Left lobe of liver (tissue), 2 donors: ENCODE measurements at regions not wholly inside any gene's neighbourhood (a gene's known extent, or its start where the extent isn't known, plus 50 kb on each side); places are given as distances from the start of the nearest gene placed in this dataset.
"Not testable (repeated sequence)": the region's sequence is repeated elsewhere in the genome, so short reads cannot be mapped to it uniquely, and the experiment has no call there.

ENCODE experiments used
- ATAC-seq: fragments of 200-7000 bp; cut with Tn5 transposase; one replicate; pipeline ENCODE4 v1.9.1; 2020; ENCODE audit warnings: mild to moderate bottlenecking, moderate library complexity
- DNase-seq: peaks from one replicate; pipeline ENCODE4 v3.0.0-alpha.2; 2020; ENCODE audit warnings: low spot score
- donor health status: DM: no; HTN: no; CAD: no; lungs with moderate emphysema.
- donor health status: DM: no; HTN: yes; CAD: no.

DNA sequence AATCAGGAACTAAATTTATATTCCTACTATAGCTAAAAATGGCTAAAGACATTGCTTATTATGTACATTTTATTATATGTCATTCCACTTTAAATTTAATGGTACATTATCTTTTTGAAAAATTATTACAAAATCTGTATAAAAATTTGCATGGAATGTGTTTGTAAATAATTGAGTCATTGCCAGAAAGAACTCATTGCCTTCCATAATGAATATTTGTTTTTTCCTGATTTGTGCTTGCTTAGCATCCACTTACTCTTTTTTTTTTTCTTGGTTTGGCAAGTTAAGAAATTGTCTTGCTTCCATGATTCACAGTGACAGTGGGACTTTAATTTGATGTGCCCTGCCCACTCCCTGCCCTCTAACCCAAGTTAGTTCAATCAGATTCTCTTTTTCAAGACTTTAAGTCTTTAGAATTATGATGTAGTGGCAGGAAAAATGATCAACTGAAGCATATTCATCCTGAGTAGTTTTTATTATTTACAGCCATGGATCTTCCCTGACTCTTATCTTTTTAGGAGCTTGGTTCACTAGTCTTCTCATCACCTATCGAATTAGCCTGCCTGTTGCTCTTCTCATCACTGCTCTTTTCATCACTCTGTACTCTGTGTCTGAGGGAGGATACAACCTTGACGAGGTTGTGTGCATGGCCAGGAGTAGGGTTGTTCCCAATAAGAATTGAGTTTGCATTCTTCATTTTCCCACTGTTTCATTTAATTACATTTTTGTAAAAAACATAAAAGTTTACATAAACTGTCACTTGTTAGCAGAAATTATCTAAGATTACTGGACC is 442.0 kb downstream of the BTG1 start:
- DNase-seq, result no peak
- no peak for ATAC-seq

DNA sequence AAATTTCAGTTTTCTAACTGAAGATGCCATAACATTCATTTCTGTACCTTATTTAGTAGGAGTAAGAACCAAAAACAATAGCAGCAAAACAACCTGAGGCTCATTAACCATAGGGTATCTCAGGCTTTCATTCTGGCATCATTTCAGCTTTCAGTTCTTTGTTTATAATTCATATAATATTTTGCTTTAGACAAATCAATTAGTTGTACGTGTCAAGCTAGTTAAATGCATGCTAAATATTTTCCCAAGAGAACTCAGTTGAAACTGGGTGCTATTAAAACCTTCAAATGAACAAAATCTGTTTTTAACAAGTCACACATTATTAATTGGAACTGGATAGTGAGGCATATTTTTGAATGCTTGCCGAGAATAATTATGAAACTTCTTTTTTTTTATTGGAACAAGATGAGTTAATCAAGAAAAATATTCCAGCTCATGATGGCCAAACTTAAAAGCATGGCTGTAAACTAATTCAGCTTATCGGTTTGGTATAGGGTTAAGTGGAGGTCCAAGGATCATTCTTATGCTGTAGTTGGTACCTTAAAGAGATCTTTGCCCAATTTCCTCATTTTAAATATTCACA is 442.7 kb downstream of the BTG1 start:
- DNase-seq (no peak), ATAC-seq (no peak)

DNA sequence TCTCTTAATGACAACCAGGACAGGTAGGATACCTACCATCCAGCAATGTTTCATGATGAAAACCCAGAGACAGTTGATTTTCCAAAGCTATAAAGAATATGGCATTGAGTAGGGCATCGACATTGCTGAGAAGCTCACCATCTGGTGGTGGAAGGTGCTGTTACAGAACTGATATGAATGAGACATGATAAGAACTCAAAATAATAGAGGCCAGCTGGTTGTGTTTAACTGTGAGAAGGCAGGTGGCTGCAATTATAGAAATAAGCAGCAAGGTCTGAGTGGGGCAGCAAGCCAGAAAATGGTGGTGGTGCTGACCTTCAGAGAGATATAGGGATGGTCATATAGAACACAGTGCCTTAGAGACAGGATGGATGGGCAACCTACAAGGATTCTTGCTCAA is 449.7 kb downstream of the BTG1 start:
- ATAC-seq (no peak), DNase-seq (no peak)

DNA sequence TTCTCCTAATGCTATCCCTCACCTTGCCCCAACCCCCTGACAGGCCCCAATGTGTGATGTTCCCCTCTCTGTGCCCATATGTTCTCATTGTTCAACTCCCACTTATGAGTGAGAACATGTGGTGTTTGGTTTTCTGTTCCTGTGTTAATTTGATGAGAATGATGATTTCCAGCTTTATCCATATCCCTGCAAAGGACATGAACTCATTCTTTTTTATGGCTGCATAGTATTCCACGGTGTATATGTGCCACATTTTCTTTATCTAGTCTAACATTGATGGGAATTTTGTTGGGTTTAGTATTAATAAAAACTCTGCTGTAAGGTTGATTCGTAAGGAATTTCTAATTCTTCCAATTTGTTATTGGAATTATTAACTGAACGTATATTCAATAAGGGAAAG is 450.2 kb downstream of the BTG1 start:
- DNase-seq, ATAC-seq: not testable (repeated sequence)

DNA sequence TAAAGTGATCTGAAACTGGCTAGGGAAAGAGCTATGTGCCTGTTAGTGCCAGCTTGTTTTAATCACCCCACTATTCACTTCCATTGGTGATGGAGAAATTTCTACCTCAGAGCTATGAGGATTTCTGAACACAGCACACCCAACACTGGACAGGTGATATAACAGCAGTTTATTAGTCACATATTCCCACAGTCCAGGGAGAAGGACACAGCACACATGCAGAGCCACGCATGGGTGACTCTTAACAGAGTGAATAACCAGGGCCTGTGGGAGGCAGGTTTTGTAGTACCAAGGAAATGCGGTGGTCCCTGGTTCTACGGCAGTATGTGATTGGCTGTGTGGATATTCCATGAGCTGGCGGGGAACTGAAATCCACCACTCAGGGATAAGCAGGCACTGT is 455.1 kb downstream of the BTG1 start:
- no peak for DNase-seq
- no peak for ATAC-seq

DNA sequence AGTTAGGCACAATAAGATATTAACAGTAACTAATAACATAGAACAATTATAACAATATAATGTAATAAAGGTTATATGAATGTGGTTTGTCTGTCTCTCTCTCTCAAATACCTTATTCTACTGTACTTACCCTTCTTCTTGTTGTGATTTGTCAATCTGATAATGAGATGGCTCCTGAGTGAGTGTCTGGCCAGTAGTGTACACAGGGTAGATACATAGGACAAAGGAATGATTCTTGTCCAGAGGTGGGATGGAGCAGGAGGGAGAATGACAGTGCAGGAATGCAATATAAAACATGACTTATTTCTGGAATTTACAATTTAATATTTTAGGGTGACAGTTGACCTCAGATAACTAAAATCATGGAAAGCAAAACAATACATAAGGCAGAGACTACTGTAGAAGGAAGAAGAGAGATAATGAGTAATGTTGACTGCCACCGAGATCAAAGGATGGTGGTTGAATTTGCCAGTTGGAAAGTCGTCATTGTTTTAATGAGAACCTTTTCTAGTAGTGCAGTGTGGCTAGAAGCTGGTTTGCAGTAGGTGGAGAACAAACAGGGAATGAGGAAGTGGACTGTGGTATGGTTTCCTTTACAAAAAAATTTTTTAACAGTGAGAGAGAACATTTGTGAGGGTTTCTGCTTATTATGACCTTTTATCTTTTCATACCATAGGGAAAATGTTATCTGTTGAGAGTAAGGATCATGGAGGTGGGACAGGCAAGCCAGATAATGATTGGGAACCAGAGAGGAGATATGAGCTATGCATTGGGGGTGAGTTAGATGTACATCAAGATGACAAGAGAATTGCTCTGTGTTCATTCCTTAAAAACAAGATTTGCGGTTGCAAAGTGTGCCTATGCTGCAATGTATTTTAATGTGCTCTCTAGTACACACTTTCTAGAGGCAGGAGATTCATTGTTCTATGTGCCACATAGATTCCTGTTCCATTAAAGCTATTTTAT is 458.3 kb downstream of the BTG1 start:
- no peak for ATAC-seq
- DNase-seq, result no peak

DNA sequence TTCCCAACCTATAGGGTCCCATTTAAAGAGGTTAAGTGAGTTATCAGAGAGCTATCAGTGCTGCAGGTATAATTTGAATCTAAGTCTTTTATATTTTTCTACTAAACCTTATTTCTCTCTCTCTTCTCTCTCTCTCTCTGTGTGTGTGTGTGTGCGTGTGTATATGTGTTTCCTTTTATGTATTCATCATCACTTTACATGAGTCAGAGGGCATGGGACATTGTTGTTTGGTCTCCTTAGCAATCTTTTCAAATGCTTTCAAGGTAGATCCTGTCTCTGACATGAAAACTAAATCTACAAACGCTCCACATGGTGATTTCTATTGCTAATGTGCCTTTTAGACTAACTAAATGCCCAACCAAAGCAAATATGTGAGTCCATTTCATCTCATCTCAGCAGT is 459.7 kb downstream of the BTG1 start:
- ATAC-seq, result no peak
- no peak for DNase-seq

DNA sequence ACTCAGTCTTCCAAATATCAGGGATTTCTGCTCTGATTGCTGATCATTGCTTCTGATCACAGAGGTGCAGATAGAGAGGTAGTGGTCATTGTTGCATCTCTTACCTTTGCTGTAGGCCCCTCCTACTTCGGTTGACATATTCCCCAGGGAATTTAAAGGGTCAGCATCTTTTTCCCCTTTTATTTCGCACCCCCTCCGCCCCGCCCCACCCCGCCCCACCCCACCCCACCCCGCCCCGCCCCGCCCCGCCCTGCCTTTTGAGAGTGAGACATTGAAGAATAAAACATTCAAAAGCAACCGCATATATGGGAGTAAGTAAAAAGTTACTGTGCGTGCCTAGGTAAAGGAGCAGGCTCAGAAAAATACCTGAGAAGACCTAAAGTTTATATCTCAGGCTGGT is 463.9 kb downstream of the BTG1 start:
- DNase-seq, result no peak

DNA sequence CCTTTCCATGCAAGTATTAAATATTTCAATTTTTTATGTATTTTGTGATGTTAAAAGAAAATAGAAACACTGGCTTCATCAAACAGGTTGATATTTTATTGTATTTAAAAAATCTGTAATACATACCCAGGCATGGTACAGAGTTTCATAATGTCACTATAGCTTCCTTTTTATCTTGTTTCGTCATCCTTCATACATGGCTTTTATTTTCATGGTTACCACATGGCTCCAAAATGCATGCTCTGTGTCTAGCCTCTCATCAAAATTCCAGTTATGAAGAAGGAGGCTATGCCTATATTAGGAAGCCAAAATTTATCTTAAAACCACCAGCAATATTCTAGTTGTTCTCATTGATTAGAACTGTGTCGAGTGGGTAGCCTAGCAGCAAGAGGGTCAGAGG is 464.8 kb downstream of the BTG1 start:
- DNase-seq (no peak), ATAC-seq (no peak)

More for the DNA sequence above, 463.9 kb downstream of the BTG1 start:
- ATAC-seq, result no peak

DNA sequence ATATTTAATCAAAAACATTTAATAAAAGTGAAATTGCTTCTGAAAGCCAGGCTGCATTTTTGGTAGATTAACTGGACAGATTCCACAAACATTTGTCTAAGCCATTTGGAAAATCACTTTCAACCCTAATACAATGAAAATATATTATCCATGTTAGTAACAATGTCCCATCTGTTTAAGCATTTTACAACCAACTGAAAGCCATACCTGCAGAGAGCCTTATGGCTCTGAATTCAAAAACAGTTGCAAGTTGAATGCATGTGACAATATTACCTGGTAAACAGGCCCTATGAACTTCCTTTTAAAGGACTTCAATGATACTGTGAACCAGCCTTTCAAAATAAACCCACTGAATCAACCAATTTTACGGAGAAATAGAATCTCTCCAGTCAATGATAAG is 468.1 kb downstream of the BTG1 start:
- ATAC-seq (no peak), DNase-seq (no peak)

DNA sequence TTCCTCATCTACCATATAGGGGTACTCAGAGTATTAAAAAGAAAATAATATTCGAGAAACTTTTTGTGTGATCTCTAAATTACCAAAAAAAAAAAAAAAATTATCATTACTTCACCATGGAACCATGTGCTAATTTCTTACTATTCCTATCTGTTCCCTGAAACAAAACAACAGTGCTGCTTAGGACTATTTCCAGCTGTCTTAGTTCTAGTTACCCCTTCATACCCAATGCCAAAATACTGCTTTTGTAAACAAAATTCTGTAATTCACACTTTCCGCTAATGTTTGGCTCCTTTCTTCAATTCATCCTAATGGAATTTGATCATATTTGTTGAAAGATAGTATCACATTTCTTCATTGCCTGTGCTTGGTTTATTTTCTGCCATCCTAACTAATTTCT is 470.2 kb downstream of the BTG1 start:
- DNase-seq (no peak), ATAC-seq (no peak)

DNA sequence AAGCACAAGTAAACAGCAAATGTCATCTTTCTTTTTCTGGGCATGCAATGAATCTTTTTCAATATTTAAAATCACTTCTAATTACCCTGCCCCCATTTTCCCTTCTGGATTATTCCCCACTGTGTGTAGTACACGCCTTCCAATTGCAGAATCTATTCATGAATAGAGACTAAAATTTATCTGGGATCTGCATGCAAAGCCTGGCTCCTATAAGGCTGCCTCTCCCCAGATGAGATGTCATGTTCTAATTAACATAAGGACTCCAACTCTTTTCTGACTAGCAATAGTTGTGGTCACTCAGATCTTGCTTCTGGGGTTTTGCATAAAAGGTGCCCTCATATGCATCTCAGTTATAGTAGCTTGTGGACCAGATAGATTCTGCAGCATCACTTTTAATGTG is 473.5 kb downstream of the BTG1 start:
- DNase-seq (no peak), ATAC-seq (no peak)

DNA sequence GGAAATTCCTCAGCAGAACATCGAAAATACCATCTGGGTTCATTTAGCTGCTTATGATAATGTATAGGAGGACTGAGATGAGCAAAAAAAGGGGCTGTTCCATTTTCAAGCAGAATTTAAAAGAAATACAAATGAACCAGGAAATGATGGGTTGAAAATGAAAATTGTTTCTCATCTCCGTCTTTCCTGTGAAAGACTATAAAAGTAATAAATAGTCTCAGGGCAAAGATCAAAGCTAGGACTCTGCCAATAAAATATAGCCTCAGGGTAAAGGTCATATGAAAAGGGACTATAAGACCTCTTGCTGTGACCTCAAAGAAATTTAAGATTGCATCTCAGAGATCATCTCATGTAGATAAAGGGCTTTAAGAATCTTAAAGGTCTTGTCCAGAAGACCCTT is 478.0 kb downstream of the BTG1 start:
- DNase-seq, result no peak
- no peak for ATAC-seq

DNA sequence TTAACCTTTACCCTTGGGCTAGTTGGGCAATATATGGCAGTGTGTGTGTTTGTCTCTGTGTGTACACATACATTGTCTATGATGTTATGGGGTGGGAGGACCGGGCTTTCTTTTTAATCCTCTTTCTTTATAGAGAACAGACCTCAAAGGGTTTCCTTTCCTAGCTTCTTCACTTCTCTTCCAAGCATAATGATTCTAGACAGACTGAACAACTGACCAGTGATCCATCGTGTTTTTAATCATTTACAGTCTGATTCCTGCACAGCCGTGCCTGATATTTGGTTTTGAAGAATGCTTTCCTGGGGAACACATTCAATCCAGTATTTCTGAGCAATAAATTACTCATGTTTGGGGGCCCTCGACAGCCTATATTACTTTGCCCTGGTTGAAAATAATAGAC is 481.1 kb upstream of the DCN start:
- DNase-seq (no peak), ATAC-seq (peak; percentile 59)

DNA sequence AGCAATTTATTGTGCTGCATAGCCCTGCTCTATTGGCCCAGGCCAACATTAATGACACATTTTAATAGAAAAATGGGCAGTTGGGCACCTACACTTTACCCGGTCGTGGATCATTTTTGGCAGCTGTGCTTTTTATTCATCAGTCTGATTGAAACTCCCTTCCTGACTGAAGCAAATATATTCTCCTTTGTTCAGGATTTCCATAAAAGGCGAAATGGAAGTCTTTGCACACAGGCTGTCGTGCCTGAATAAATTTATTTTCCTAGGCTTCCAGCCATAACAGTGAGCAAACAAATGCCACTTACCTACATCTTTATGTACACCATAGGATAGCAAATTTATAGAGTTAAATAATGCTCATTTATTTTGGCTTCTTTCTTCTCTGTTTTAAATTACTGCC is 480.7 kb upstream of the DCN start:
- DNase-seq (no peak), ATAC-seq (peak; percentile 43)

DNA sequence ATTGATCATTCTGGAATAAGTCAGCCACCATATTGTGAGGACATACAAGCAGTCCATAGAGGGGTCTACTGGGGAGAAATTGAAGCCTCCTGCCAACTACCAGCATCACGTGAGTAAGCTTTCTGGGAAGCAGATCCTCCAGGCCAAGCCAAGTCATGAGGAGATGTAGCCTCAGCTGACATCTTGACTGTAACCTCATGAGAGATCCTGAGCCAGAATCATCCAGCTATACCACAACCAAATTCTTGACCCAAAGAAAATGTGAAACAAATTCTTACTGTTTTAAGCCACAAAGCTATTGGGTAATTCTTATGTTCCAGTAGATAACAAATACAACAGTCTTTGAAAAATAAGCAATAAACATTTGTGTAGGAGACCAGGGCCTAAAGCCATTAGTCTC is 479.4 kb upstream of the DCN start:
- no peak for ATAC-seq
- DNase-seq, result no peak

DNA sequence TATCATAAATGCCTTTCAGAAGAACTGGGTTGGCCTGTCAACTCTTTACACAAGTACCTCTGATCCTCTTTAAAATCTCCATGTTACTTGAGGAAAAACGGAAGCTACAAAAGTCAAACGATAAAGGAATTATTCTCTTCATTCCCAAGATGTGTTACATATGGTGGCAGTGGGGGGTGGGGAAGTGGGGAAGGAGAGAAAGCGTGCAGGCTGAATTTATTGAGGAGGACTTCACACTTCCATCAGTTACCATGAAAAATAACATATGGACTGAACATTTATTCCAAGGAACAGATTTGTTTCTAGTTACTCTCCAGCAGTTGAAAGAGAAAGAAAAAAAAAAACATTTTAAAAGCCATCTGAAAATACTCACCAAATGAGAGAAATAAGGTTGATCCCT is 474.4 kb upstream of the DCN start:
- ATAC-seq (no peak), DNase-seq (no peak)

DNA sequence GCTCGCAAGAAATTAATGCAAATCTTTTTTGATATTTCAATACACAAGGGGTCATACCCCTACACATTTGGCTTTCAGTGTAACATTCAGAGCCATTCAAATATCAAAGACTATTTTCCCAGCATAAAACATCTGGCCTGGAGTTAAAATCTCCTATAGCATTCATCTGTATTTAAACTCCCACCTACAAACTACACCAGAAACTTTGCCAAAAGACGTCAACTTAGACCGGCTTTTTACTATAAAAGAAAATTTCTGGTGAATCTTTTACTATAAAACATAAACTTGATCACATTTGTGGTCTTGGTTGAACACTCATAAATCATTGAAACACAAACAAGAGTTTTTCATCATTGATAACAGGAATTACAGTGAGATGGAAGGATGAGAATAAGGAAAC is 473.3 kb upstream of the DCN start:
- no peak for DNase-seq

DNA sequence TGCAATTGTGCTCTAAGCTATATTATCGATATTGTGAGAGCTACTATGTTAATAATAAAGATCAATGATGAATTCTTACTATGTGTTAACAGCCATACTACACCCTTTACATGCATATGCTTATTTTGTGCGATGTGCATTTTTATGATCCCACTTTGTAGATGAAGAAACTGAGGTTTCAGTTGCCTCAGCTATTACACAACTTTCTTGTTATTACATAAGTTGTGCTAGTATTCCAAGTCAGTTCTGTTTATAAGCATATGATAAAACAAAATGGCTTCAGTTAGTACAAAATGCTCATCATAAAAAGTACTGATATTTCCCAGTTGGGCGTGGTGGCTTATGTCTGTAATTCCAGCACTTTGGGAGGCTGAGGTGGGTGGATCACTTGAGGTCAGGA is 471.5 kb upstream of the DCN start:
- DNase-seq, result no peak
- no peak for ATAC-seq

More for the DNA sequence above, 473.3 kb upstream of the DCN start:
- ATAC-seq, result no peak

DNA sequence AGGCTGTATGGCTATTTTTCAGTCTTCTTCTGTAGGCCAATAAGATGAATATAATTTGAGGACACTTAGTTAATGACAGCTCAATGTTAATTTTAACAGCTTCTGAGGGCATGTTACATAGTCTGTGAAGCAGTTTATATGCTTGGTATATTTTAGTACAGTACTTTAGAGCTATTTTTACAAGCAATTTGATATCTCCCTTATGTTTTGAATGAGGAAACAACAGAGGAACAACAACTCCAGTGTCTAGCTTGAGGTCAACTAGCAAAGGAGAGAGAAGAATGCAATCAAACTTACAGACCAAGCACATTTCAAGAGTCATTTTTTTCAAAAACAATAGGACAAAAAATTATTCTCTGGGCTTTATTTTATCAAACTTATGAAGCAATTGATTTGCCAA is 469.1 kb upstream of the DCN start:
- DNase-seq, result no peak
- no peak for ATAC-seq

DNA sequence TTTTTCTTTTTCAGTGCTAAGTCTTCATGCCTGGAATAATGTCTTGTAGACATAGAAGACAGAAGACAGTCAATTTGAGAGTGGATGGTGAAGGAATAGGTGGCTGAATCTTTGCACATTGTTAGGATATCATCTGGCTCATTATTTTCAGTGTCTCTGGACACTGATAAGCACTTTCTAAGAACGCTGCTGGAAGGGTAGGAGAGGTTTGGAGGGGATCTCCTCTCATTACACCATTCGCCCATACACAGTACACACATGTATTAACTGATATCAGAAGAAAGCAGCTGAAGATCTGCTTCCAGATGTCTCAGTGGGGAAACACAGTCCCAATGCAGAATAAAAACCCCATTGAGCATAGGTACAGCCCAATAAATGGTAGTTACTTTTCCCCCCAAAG is 461.1 kb upstream of the DCN start:
- DNase-seq, result no peak
- no peak for ATAC-seq

DNA sequence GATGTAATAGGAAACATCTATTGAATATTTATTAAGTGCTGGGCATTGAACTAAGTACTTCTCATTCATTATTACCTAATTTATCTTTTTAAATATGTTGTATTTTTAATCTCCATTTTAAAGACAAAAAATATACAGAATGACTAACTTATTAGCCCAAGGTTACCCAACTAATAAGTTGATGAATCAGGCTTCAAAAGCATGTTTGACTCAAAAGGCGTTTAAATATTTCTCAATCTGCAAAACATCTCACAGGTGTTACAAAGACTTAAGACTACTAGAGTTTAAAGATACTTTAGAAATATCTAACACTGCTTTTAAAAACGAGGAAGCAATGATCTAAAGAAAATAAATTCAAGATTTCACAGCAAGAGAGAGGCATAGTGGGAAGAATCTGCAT is 457.4 kb upstream of the DCN start:
- no peak for DNase-seq
- no peak for ATAC-seq
